ENCODE measurements at regions not wholly inside any gene's neighbourhood (a gene's known extent, or its start where the extent isn't known, plus 50 kb on each side); places are given as distances from the start of the nearest gene placed in this dataset.

DNA sequence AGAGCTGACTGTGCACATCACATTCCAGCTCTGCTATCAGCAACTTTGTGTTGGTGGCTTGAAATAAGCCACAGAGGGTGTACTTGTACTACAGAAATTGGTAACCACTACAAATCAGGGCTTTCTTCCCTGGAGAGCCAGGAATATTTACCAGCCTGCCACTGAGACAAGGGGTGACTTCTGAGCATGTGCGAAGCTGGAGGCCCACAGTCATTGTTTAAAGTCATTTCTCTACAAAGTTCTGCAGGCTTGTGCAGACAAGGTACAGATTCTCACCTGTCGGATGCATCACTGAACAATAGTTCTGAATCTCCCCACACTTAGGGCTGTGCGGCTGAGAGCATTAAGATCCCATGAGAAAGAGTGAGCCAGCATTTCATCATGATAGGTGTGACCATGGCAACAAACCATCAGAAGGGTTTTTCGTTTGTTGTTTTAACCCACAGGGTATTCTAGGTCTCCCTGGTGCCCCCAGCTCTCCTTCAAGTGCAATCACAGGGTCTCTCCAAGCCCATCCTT lies 292.8 kb downstream of the CDC5L start:
- peak overlapping the region; percentile 45 for H3K9ac ChIP-seq (ENCODE audit: control insufficient read depth, extremely low read depth, insufficient read depth, low read length)
- no peaks in the 10 kb centered on the region for H3K36me3 ChIP-seq (ENCODE audit: control insufficient read depth in 2 of 2, extremely low read depth in 1 of 2, insufficient read depth in 2 of 2, low read length in 2 of 2)

DNA sequence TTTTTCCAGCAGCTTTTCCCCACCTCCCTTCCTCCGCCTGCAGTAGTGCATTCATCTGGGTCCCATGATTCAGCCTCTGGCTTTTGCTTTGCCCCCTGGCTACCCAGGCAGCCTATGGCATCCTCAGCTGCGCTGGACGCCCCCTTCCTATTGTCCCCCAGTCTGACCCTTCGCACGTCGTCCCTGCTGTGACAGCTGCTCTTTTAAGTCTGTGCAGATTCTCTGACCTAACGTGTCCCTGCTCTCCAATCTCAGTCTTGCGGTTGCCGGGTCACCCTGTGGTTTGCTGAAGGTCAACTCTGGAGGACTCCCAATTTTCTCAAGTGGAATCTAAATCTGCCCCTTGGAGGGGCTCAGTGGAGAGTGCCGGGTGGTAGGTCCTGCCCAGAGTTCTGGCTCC lies 294.3 kb downstream of the CDC5L start:
- peaks cover 2% of the 10 kb centered on the region for H3K9me3 ChIP-seq (ENCODE audit: control insufficient read depth, low read depth, low read length)
- no peak for DNase-seq (ENCODE audit: low read depth, low spot score)
- no peak overlapping the region for H2AFZ ChIP-seq (ENCODE audit: control insufficient read depth, low read length)
- no peak overlapping the region for H3K4me3 ChIP-seq (ENCODE audit: control insufficient read depth in 2 of 3, extremely low read depth in 1 of 3, insufficient read depth in 2 of 3, low read depth in 1 of 3, low read length in 3 of 3)
- dilution Hi-C loops (cut with MboI; ENCODE audit: extremely low pct_ligation_motif_present, low sequenced_read_pairs) = no loop called here
- no peaks in the 10 kb centered on the region for H4K20me1 ChIP-seq (ENCODE audit: control insufficient read depth, extremely low read depth, insufficient read depth, low read length)
- no peak overlapping the region for H3K9ac ChIP-seq (ENCODE audit: control insufficient read depth, extremely low read depth, insufficient read depth, low read length)
- no peak overlapping the region for H3K27ac ChIP-seq (ENCODE audit: control insufficient read depth, insufficient read depth, low read length)
- no peak for FAIRE-seq
- H3K27me3 ChIP-seq (ENCODE audit: control insufficient read depth, extremely low read depth, insufficient read depth, low read length) = no peaks in the 10 kb centered on the region
- no peaks in the 10 kb centered on the region for H3K79me2 ChIP-seq (ENCODE audit: control insufficient read depth, insufficient read depth, low read length)
- H3K4me1 ChIP-seq (ENCODE audit: control insufficient read depth, extremely low read depth, insufficient read depth, low read length) = peaks cover 27% of the 10 kb centered on the region
- no peaks in the 10 kb centered on the region for H3K36me3 ChIP-seq (ENCODE audit: control insufficient read depth in 2 of 2, extremely low read depth in 1 of 2, insufficient read depth in 2 of 2, low read length in 2 of 2)
- no peaks in the 10 kb centered on the region for H3K9me1 ChIP-seq (ENCODE audit: control insufficient read depth, extremely low read depth, insufficient read depth, low read length)
- TF ChIP-seq EZH2 (IDR thresholded peaks at IDR 0.05; ENCODE audit: low read length) = no peak
- TF ChIP-seq, protein P1, sequence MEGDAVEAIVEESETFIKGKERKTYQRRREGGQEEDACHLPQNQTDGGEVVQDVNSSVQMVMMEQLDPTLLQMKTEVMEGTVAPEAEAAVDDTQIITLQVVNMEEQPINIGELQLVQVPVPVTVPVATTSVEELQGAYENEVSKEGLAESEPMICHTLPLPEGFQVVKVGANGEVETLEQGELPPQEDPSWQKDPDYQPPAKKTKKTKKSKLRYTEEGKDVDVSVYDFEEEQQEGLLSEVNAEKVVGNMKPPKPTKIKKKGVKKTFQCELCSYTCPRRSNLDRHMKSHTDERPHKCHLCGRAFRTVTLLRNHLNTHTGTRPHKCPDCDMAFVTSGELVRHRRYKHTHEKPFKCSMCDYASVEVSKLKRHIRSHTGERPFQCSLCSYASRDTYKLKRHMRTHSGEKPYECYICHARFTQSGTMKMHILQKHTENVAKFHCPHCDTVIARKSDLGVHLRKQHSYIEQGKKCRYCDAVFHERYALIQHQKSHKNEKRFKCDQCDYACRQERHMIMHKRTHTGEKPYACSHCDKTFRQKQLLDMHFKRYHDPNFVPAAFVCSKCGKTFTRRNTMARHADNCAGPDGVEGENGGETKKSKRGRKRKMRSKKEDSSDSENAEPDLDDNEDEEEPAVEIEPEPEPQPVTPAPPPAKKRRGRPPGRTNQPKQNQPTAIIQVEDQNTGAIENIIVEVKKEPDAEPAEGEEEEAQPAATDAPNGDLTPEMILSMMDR (optimal IDR thresholded peaks at IDR 0.05 in 1 of 3, IDR thresholded peaks at IDR 0.05 in 1 of 3, conservative IDR thresholded peaks at IDR 0.05 in 1 of 3; ENCODE audit: extremely low read depth in 1 of 3, insufficient read depth in 2 of 3, low read length in 3 of 3) = no peak
- H3K4me2 ChIP-seq (ENCODE audit: control insufficient read depth, extremely low read depth, insufficient read depth, low read depth, low read length) = no peak overlapping the region

More for the DNA sequence above, 292.8 kb downstream of the CDC5L start:
- H2AFZ ChIP-seq (ENCODE audit: control insufficient read depth, low read length) = no peak overlapping the region
- no peak overlapping the region for H3K4me3 ChIP-seq (ENCODE audit: control insufficient read depth in 2 of 3, extremely low read depth in 1 of 3, insufficient read depth in 2 of 3, low read depth in 1 of 3, low read length in 3 of 3)
- peak overlapping the region; percentile 72 for H3K27ac ChIP-seq (ENCODE audit: control insufficient read depth, insufficient read depth, low read length)
- peak; percentile 63 for FAIRE-seq
- H3K9me1 ChIP-seq (ENCODE audit: control insufficient read depth, extremely low read depth, insufficient read depth, low read length) = no peaks in the 10 kb centered on the region
- DNase-seq (ENCODE audit: low read depth, low spot score) = no peak
- no peaks in the 10 kb centered on the region for H4K20me1 ChIP-seq (ENCODE audit: control insufficient read depth, extremely low read depth, insufficient read depth, low read length)
- H3K27me3 ChIP-seq (ENCODE audit: control insufficient read depth, extremely low read depth, insufficient read depth, low read length) = no peaks in the 10 kb centered on the region
- dilution Hi-C loops (cut with MboI; ENCODE audit: extremely low pct_ligation_motif_present, low sequenced_read_pairs) = no loop called here
- peaks cover 34% of the 10 kb centered on the region for H3K4me1 ChIP-seq (ENCODE audit: control insufficient read depth, extremely low read depth, insufficient read depth, low read length)
- no peaks in the 10 kb centered on the region for H3K9me3 ChIP-seq (ENCODE audit: control insufficient read depth, low read depth, low read length)
- TF ChIP-seq, protein P1 (optimal IDR thresholded peaks at IDR 0.05 in 1 of 3, IDR thresholded peaks at IDR 0.05 in 1 of 3, conservative IDR thresholded peaks at IDR 0.05 in 1 of 3; ENCODE audit: extremely low read depth in 1 of 3, insufficient read depth in 2 of 3, low read length in 3 of 3) = no peak
- TF ChIP-seq EZH2 (IDR thresholded peaks at IDR 0.05; ENCODE audit: low read length) = no peak
- H3K79me2 ChIP-seq (ENCODE audit: control insufficient read depth, insufficient read depth, low read length) = no peaks in the 10 kb centered on the region
- peak overlapping the region; percentile 7 for H3K4me2 ChIP-seq (ENCODE audit: control insufficient read depth, extremely low read depth, insufficient read depth, low read depth, low read length)
